OCI-LY1 (cell line): ENCODE measurements at regions not wholly inside any gene's neighbourhood (a gene's known extent, or its start where the extent isn't known, plus 50 kb on each side); places are given as distances from the start of the nearest gene placed in this dataset.

Experiments used
- CTCF ChIP-seq: fragments of 200-600 bp; sonication (generic), shearing (Covaris generic); IDR thresholded peaks from 2 replicates; pipeline ENCODE4 v1.5.1; 2017; ENCODE audit warnings: mild to moderate bottlenecking, antibody characterized with exemption, low read length, moderate library complexity, mixed read lengths
- EZH2 ChIP-seq: fragments of 200-600 bp; sonication (generic), shearing (Covaris generic); IDR thresholded peaks from 2 replicates; pipeline ENCODE4 v1.8.0; 2017; ENCODE audit warnings: borderline replicate concordance, mixed run types, mild to moderate bottlenecking, antibody characterized with exemption, low read length, moderate library complexity, mixed read lengths

GRCh38 chr17:36761203-36761950 is 160.0 kb downstream of the MRM1 start:
- TF ChIP-seq CTCF, result no peak
- no peak for TF ChIP-seq EZH2
